Peyer's patch (tissue), 4 donors: ENCODE measurements at regions not wholly inside any gene's neighbourhood (a gene's known extent, or its start where the extent isn't known, plus 50 kb on each side); places are given as distances from the start of the nearest gene placed in this dataset.

ENCODE experiments used
- DNase-seq, 3 donors: peaks; one replicate each; pipeline ENCODE4 v3.0.0-alpha.2; 2017 to 2019
- H3K27ac ChIP-seq, 4 donors: fragments of 200-600 bp; sonication (generic); one replicate each; pipeline ENCODE4 v1.5.1; 2016 to 2019
- H3K27me3 ChIP-seq, 2 donors: fragments of 200-600 bp; sonication (generic); one replicate each; pipeline ENCODE4 v1.5.1; 2019
- H3K36me3 ChIP-seq, 3 donors: fragments of 200-600 bp; sonication (generic); one replicate each; pipeline ENCODE4 v1.5.1; 2016 to 2019
- H3K4me1 ChIP-seq, 4 donors: fragments of 200-600 bp; sonication (generic); one replicate each; pipeline ENCODE4 v1.5.1; 2016 to 2019
- H3K4me3 ChIP-seq, 4 donors: fragments of 200-600 bp; sonication (generic); 1 replicate in 3 of 4; 2 replicates in 1 of 4; pipeline ENCODE4 v1.5.1; 2016 to 2019; ENCODE audit warnings: mild to moderate bottlenecking in 1 of 4
- H3K9me3 ChIP-seq, 4 donors: fragments of 200-600 bp; sonication (generic); one replicate each; pipeline ENCODE4 v1.5.1; 2016 to 2019; ENCODE audit warnings: mild to moderate bottlenecking in 1 of 4
- POLR2A ChIP-seq, 2 donors: fragments of 450-650 bp; IDR thresholded peaks; one replicate each; pipeline ENCODE4 v1.5.1; 2017; ENCODE audit warnings: antibody characterized with exemption in 2 of 2, mild to moderate bottlenecking in 2 of 2, moderate library complexity in 2 of 2
- TF ChIP-seq, protein P1 (sequence below), 6 experiments: fragments of 450-650 bp in 4 of 6; fragments of 200-600 bp in 2 of 6; sonication (generic) in 1 of 6; IDR thresholded peaks; one replicate each; pipeline ENCODE4 v1.5.1; 2017 to 2019; ENCODE audit warnings: antibody characterized with exemption in 6 of 6, mild to moderate bottlenecking in 3 of 6, moderate library complexity in 1 of 6

DNA sequence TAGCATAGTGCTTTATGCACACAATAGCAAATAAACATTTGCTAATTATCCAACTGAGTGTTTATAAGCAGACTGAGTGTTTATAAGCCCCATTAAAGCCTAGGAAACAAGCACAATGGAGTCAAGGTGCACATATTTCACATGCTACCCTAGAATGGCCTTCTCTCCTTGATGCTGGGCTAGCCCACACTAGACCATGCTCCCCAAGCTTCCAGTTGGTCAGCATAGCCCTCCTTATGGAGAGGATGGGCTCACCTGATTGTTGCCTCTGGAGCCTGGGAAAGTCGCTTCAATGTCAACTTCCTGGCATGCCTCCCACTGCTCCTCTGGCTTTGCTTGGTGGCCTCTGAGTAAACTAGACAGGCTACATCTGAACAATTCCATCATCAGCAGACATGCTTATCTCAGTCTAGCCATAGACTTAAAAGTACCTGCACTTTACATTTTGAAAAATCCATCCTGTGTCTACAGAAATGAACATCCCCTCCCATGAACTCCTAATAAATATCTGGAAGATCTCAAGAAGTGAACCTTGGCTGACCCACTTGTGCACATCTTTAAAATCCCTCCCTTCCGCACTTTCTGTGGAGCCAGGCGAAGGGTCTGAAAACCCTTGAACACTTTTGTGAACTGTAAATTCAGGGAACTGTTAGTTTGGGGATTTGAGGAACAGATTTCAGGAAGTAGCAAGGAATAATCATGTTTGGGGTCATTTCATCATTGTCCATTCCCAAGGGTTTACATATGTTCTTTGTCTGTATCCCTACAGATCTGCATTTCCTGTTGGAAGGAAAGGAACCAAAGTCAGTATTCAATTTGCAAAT lies 486.6 kb downstream of the ARHGEF28 start:
- H3K4me1 ChIP-seq: no peaks in the 10 kb centered on the region
- no peaks in the 10 kb centered on the region for H3K9me3 ChIP-seq
- TF ChIP-seq, protein P1, sequence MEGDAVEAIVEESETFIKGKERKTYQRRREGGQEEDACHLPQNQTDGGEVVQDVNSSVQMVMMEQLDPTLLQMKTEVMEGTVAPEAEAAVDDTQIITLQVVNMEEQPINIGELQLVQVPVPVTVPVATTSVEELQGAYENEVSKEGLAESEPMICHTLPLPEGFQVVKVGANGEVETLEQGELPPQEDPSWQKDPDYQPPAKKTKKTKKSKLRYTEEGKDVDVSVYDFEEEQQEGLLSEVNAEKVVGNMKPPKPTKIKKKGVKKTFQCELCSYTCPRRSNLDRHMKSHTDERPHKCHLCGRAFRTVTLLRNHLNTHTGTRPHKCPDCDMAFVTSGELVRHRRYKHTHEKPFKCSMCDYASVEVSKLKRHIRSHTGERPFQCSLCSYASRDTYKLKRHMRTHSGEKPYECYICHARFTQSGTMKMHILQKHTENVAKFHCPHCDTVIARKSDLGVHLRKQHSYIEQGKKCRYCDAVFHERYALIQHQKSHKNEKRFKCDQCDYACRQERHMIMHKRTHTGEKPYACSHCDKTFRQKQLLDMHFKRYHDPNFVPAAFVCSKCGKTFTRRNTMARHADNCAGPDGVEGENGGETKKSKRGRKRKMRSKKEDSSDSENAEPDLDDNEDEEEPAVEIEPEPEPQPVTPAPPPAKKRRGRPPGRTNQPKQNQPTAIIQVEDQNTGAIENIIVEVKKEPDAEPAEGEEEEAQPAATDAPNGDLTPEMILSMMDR (IDR thresholded peaks at IDR 0.05): no peak
- no peak for TF ChIP-seq POLR2A (IDR thresholded peaks at IDR 0.05)
- H3K36me3 ChIP-seq: no peaks in the 10 kb centered on the region
- no peak for DNase-seq
- no peaks in the 10 kb centered on the region for H3K27me3 ChIP-seq
- no peak overlapping the region for H3K27ac ChIP-seq
- H3K4me3 ChIP-seq: no peak overlapping the region

DNA sequence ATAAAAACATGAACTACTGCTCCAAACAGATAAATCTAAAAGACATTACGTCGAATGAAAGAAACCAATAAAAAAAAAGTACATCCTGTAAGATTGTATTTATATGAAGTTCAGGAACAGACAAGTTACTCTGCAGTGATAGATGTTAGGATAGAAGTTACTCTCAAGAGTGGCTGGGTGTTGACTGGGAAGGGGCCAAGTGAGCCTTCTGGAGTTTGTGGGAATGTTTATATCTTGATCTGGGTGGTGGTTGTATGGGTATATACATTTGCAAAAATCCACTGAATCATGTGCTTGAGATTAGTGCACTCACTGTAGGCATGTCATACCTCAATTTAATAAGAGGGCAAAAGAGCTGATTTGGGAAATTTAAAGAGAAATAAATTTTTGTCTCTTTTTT lies 485.8 kb downstream of the ARHGEF28 start:
- TF ChIP-seq, protein P1 (IDR thresholded peaks at IDR 0.05): no peak
- TF ChIP-seq POLR2A (IDR thresholded peaks at IDR 0.05): no peak
- H3K4me1 ChIP-seq: no peaks in the 10 kb centered on the region
- H3K27ac ChIP-seq: no peak overlapping the region
- no peak overlapping the region for H3K4me3 ChIP-seq
- H3K9me3 ChIP-seq: no peaks in the 10 kb centered on the region
- no peaks in the 10 kb centered on the region for H3K27me3 ChIP-seq
- H3K36me3 ChIP-seq: no peaks in the 10 kb centered on the region
- no peak for DNase-seq

DNA sequence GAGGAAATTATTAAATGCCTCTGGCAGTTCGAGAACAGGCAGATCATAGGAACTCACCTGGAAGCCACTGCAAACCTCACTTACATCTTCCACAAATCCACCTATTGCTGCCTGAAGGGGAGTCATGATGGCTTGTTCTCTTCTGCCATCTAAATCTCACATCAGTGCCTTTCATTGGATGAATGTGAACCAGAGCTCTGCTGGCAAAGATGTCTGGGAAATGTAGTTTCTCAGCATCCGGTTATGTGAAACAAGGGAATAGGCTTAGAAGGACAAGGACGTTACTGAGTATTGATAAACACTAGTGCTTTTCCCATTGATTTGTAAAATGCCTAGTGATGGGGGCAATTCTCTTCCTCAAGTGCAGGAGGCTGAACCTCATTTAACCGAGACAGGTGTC lies 483.3 kb downstream of the ARHGEF28 start:
- Histone ChIP-seq H3K27me3 (no peaks in the 10 kb centered on the region), H3K27ac (no peak overlapping the region), H3K36me3 (no peaks in the 10 kb centered on the region), H3K9me3 (no peaks in the 10 kb centered on the region), H3K4me1 (no peaks in the 10 kb centered on the region), H3K4me3 (no peak overlapping the region)
- TF ChIP-seq, protein P1 (IDR thresholded peaks at IDR 0.05): no peak
- no peak for TF ChIP-seq POLR2A (IDR thresholded peaks at IDR 0.05)
- no peak for DNase-seq

DNA sequence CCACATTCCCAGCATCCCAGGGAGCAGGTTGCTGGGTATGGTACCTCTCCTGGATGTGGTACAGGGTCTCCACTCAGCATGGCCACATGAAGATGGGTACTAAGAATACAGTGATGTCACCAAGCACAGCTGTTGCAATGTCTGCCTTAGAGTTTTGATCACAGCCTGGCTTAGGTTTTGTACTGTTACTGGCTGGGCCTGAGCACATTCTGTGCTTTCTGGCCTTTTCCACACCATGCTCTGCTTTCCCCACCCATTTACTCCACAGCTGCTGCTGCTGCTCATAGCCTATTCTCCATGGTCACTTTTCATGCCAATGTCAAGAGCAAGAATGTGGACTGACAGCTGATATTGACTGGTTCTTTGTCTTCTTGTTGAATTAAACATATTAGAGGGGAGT lies 481.9 kb downstream of the ARHGEF28 start:
- TF ChIP-seq POLR2A (IDR thresholded peaks at IDR 0.05): no peak
- TF ChIP-seq, protein P1 (IDR thresholded peaks at IDR 0.05): no peak
- no peaks in the 10 kb centered on the region for H3K36me3 ChIP-seq
- DNase-seq: no peak
- no peak overlapping the region for H3K4me3 ChIP-seq
- H3K27me3 ChIP-seq: no peaks in the 10 kb centered on the region
- no peaks in the 10 kb centered on the region for H3K9me3 ChIP-seq
- H3K27ac ChIP-seq: peak overlapping the region in 1 of 4 donors; percentile 31
- no peaks in the 10 kb centered on the region for H3K4me1 ChIP-seq

DNA sequence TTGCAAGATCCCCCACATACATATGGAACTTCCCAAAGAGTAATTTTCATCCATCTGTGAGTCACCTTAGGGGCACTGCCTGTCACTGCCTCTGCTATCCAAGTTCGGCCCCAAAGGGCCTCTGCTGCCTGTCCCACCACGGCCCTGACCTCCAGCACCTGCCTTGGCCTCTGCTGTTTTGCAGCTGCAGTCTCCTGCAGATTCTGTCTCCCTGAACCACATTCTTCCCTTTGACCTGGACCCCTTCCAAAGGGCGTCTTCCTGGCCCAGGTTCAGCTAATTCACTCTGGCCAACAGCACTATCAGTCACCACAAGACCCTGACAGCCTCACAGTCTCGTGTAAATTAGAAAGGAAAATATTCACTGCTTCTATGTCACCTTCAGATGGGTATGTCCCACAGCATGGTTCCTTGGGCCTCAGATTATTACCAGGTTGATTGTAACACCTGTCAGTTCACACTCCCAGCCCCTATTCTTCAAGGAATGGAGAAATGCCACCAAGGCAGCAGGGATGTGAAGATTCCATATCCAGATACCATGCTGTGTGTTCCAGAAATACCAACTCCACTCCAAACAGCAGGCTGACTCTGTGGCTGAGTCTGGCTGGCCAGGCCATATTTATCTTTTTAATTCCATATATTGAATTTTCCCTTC lies 479.3 kb downstream of the ARHGEF28 start:
- Histone ChIP-seq H3K9me3 (no peaks in the 10 kb centered on the region), H3K27ac (no peak overlapping the region), H3K4me1 (no peaks in the 10 kb centered on the region), H3K27me3 (no peaks in the 10 kb centered on the region), H3K4me3 (no peak overlapping the region), H3K36me3 (no peaks in the 10 kb centered on the region)
- DNase-seq: no peak
- TF ChIP-seq, protein P1 (IDR thresholded peaks at IDR 0.05): no peak
- TF ChIP-seq POLR2A (IDR thresholded peaks at IDR 0.05): no peak
